ENCODE measurements at regions not wholly inside any gene's neighbourhood (a gene's known extent, or its start where the extent isn't known, plus 50 kb on each side); places are given as distances from the start of the nearest gene placed in this dataset.
"Not testable (repeated sequence)": the region's sequence is repeated elsewhere in the genome, so short reads cannot be mapped to it uniquely, and the experiment has no call there.

GRCh38 chr2:223328578-223328977 lies 273.6 kb downstream of the SCG2 start:
- intact Hi-C loops (cut with DNase I) = no loop called here
- DNase-seq = no peak

DNA sequence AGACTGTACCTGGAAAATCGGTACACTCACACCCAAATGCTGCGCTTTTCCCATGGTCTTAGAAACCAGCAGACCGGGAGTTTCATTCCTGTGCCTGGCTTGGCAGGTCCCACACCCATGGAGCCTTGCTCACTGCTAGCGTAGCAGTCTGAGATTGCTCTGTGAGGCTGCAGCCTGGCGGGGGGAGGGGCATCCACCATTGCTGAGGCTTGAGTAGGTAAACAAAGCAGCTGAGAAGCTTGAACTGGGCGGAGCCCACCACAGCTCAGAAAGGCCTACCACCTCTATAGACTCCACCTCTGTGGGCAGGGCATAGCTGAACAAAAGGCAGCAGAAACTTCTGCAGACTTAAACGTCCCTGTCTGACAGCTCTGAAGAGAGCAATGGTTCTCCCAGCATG lies 271.4 kb downstream of the SCG2 start:
- intact Hi-C loops (cut with DNase I); DNase-seq: not testable (repeated sequence)

DNA sequence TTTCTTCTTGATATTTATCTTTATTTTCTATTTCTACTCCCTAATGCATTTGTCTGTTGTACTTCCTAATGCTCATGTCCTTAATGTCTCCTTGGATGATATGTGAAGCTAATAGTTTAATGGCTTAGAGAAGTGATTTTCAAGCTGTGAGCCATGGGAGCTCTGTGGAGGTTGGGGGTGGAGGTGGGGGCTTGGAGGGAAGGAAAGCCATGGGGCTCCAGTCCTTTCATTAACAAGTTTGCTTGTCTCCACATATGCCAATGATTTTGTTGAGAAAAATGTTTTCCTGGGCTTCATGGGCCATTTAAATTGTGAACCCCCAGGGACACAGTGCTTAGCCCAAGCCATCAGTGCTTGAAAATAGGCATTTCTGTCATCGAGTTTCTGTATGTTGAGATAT lies 264.1 kb downstream of the SCG2 start:
- intact Hi-C loops (cut with DNase I) = no loop called here
- no peak for DNase-seq

GRCh38 chr2:223357076-223357475 lies 245.1 kb downstream of the SCG2 start:
- no peak for DNase-seq
- intact Hi-C loops (cut with DNase I) = no loop called here

- intact Hi-C loops (cut with DNase I) = no loop called here
- no peak for DNase-seq
These were observed 239.1 kb downstream of the SCG2 start for GRCh38 chr2:223363085-223363484.

GRCh38 chr2:223365158-223365679 lies 236.9 kb downstream of the SCG2 start:
- intact Hi-C loops (cut with DNase I) = no loop called here

DNA sequence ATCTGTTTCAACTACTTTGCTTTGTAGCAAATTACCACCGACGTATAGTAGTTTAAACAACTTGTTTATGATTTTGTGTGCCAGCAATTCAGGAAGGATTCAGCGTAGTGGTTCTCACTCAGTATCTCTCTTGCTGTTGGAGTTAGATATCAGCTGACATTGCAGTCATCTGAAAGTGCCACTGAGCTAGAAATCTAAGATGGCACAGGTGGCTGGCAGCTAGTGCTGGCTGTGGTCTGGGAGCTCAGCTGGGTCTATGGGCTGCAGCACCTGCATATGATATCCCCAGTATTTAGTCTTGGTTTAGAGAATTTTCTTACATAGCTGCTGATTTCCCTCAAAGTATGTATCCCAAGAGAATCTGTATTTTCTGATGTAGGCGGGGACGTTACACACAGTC lies 235.6 kb downstream of the SCG2 start:
- intact Hi-C loops (cut with DNase I) = no loop called here
- no peak for DNase-seq

More at GRCh38 chr2:223365158-223365679, 236.9 kb downstream of the SCG2 start:
- DNase-seq = no peak

GRCh38 chr2:223368481-223368880 lies 233.7 kb downstream of the SCG2 start:
- intact Hi-C loops (cut with DNase I) = no loop called here
- DNase-seq = no peak

- DNase-seq = no peak
- intact Hi-C loops (cut with DNase I) = no loop called here
These were observed 232.3 kb downstream of the SCG2 start for GRCh38 chr2:223369889-223370288.

- intact Hi-C loops (cut with DNase I) = no loop called here
- no peak for DNase-seq
These were observed 218.8 kb downstream of the SCG2 start for GRCh38 chr2:223383315-223383714.

GRCh38 chr2:223386189-223386588 lies 216.0 kb downstream of the SCG2 start:
- DNase-seq = no peak
- intact Hi-C loops (cut with DNase I) = no loop called here

DNA sequence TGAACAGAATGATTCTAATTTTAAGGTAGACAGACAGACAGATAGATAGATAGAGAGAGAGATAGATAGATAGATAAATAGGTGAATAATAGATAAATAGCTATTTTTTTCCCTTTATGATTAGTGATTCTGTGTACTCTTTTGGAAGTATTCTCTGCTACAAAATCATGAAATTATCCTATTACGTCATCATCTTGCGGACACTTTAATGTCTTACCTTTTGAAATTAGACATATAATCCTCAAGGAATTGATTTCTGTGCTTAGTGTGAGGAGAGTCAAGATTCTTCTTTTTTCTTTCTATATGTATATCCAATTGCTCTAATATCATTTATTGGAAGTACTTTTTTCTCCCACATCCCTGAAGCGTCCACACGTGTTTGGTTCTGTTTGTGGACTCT lies 215.2 kb downstream of the SCG2 start:
- intact Hi-C loops (cut with DNase I) = no loop called here

GRCh38 chr2:223389624-223390023 lies 212.5 kb downstream of the SCG2 start:
- no peak for DNase-seq
- intact Hi-C loops (cut with DNase I) = no loop called here

More for the DNA sequence above, 215.2 kb downstream of the SCG2 start:
- DNase-seq = no peak

DNA sequence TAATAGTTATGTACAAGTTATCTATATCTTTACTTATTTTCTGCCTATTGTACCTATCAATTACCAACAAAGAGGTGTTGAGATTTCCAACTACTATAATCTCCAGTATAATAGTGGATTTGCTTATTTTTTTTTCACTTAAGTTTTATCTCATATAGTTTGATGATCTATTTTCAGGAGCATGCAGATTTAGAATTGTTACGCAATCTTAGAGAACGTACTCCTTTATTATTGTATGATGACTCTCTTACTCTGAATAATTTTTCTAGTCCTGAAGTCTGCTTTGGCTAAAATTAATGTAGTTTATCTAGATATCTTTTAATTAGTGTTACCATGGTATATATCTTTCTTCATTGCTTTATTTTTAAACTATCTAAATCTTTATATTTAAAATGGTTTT lies 205.2 kb downstream of the SCG2 start:
- intact Hi-C loops (cut with DNase I) = no loop called here
- DNase-seq = no peak

DNA sequence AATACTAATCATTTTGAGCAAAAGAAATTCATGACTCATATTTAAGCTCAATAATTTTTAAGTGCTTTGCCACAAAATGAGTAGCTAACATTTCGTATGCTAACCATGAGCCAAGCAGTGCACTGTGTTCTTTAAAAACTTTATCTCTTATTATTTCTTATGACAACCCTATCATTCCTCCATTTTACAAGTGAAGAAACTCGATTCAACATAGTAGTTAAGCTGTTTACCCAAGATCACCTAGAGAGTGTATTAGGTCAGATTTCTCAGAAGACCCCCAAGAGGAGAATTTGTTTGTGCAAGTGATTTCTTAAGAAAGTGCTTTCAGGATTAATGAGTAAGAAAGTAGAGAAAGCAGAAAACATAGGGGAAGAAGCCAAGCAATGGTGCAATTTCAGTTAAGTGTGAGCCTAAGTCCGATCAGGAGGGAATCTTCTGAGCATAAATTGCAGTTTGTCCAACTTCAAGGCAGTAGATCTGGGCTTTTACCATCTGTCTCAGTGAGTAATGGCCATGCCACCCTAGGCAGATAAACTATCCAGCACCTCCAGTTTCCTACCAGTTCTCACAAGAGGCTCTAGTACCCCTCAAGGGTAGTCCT lies 202.7 kb downstream of the SCG2 start:
- intact Hi-C loops (cut with DNase I) = no loop called here
- peak in 1 of 42 donors; percentile 5 for DNase-seq

- no peak for DNase-seq
- intact Hi-C loops (cut with DNase I) = no loop called here
These were observed 197.5 kb downstream of the SCG2 start for GRCh38 chr2:223404616-223405015.

- intact Hi-C loops (cut with DNase I) = no loop called here
- no peak for DNase-seq
These were observed 187.5 kb downstream of the SCG2 start for GRCh38 chr2:223414646-223415045.

- no peak for DNase-seq
- intact Hi-C loops (cut with DNase I) = no loop called here
These were observed 187.1 kb downstream of the SCG2 start for GRCh38 chr2:223415071-223415470.

- DNase-seq = peak in 2 of 42 donors; percentile 7 to 19
- intact Hi-C loops (cut with DNase I) = no loop called here
These were observed 185.1 kb downstream of the SCG2 start for GRCh38 chr2:223416815-223417610.

DNA sequence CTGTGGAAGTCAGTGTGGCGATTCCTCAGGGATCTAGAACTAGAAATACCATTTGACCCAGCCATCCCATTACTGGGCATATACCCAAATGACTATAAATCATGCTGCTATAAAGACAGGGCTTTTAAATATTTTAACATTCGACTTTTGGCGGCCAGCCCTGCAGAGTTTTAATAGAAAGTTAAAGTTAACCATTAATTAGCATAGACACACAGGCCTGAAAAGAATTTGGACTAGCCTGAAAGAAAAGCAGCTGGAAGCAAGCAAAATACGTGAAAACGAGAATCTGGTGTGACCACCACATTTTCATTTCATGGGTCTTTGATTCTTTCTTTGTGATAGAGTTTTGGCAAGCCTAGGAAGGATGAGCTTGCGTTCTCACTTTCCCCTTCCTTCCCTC lies 184.0 kb downstream of the SCG2 start:
- DNase-seq = no peak
- intact Hi-C loops (cut with DNase I) = no loop called here

All from head of caudate nucleus (tissue), 42 donors.